OCI-LY3 (cell line): ENCODE measurements at regions not wholly inside any gene's neighbourhood (a gene's known extent, or its start where the extent isn't known, plus 50 kb on each side); places are given as distances from the start of the nearest gene placed in this dataset.

Experiments
- CTCF ChIP-seq: fragments of 200-600, 300-600 bp; sonication (generic); IDR thresholded peaks from 2 replicates; pipeline ENCODE4 v1.5.1; 2014; ENCODE audit warnings: antibody characterized with exemption, low read length, low read depth
- EZH2phosphoT487 ChIP-seq: fragments of 200-600 bp; shearing (Covaris generic); IDR thresholded peaks from 2 replicates; pipeline ENCODE4 v1.6.1; 2018; ENCODE audit warnings: antibody characterized with exemption, mixed run types, low read depth

GRCh38 chr14:98859301-98859700 is 412.7 kb downstream of the BCL11B start:
- TF ChIP-seq CTCF, result no peak
- TF ChIP-seq EZH2phosphoT487, result no peak
